NCI-H748 treated with DMSO at 0.1 percent for 48 hours (cell line): ENCODE measurements at regions not wholly inside any gene's neighbourhood (a gene's known extent, or its start where the extent isn't known, plus 50 kb on each side); places are given as distances from the start of the nearest gene placed in this dataset.

Source experiments
- DNase-seq: peaks from one replicate; lab custom pipeline; 2025; lab: John Stamatoyannopoulos, UW

DNA sequence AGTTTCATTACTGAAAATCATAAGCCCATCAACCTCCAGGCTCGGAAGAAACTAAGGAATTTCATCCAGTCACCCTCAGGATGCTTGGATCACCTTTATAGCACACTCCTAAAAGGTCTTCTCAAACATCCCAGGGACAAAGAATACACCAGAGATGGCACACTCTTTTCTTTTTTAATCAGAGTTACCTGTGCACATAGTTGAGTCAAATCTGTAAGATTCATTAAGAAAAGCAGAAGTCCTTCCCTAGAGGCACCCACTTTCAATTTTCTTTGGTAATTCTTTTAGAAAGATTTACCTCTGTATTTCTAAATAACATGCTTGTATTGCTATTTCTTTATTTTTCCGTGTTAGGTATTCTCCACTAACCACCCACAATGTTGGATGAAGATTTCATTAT, 50.6 kb upstream of the IL6 start:
- no peak for DNase-seq

GRCh38 chr7:22675917-22676343, 51.1 kb upstream of the IL6 start:
- DNase-seq = no peak

- no peak for DNase-seq
These were observed 51.6 kb upstream of the IL6 start for GRCh38 chr7:22675421-22675820.

DNA sequence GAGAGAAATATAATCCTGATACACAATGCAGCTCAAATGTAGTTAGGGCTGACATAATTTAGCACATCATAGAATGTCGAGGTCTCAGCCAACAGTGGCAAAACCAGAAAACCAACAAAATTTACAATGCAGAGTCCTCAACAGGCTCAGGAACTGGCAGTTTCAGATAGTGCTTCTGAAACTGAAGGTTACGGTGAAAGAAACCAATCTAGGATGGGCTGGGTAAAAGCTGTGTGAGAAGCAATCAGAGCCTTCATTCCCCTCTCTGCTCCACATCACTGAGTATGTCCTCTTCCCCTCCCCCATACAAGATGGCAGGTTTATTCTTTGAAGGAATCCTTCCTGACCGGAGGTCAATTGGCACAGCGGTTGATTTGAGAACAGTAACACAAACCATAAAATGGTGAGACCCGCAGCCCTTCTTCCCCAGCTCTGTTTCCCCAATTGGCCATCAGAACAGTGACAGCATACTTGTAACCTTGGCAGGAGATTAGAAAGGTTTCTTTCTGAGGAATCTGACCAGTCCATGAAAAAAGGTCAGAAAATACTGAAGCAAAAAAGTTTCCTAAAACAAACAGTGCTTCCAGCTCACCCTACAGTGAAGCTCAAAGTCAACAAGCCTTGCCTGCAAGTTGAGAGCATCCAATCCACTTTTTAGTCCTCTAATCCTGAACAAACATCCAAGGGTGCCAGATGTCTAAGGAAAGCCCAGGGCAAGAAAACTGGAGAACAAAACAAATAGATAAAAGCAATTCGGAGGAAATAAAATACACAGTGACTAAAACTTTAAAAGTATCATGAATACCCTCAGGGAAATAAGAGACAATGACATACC, 53.9 kb upstream of the IL6 start:
- no peak for DNase-seq

DNA sequence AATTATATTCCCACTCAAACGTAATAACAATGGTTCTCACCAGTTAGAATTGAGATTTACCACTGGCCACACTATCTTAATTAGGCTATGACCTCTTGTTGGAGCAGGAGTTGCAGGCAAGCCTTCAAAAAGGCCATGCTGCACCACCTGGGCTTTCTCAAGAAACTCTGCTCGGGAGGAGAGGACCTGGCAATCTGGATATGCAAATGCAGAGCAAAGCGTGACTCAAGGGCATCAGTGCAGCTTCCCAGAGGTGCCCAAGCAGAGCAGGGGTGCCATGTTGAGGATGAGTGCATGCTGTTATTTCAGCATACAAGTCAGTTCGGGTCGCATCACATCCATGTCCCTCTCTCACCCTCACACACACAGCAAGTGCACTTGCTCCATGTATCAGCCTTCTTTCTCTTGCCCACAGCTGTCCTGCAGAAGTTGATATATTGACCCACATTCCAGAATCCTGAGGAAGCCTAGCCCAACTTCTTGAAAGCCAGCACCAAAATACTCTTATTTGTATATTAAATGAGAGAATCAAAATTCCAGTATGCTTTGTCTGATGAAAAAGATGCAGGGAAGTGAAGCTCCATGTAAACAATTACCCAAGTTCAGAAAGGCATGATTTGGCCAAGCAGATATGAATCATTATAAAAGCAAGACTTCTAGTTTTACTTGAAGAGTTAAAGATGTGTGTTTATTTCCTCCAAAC, 55.7 kb upstream of the IL6 start:
- DNase-seq = no peak

- no peak for DNase-seq
These were observed 56.6 kb upstream of the IL6 start for GRCh38 chr7:22670422-22670815.

- no peak for DNase-seq
These were observed 57.1 kb upstream of the IL6 start for GRCh38 chr7:22669692-22670421.

DNA sequence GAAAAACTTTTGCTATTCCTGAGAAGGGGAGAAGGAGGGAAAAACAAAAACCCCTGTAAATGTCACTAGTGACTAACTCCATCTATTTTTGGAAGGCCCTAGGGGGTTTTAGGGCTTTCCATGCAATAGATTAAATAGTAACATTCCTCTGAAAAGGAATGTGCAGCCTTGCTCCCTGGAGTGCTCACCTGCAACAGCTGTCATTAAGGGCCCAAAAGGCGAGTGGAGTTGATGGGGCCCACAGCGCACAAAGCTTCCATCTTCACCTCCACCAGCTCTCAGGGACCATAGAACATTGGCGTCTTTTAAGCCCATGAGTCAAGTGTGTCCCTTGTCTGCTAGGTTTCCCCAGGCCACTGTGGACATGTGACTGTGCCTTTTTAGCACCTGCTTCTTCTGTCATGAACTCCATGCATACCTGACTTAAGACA, 58.0 kb upstream of the IL6 start:
- DNase-seq = no peak

DNA sequence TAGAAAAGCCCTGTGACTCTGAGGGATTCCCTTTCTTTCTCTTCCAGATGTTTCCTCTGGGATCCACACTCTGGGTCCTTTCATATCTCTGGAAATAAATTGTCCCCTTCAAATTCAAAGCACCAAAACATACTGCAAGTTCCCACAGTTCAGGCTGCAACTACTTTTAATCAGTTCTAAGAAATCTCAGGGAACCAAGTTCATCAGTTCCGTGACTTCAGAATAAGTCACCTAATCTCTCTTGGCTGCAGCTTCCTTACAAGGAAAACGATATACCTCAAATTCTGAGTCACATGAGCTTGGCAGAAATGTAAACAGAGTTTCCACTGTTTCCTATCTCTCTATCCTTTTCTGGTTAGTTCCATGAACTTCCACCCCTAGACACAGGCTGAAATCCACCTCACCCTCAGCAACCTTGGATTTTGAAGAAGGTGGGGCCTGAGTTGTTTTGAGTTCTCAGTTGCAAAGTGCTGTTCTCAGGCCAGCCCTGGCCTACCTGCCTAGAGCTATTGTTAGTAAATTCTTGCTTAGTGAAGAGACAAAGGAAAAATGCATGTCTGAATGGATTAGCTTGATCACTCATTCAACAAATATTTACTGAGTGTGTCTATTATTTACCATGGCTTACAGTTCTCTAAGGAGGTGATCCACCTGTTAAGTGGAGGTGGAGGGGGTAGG, 59.3 kb upstream of the IL6 start:
- peak; percentile 24 for DNase-seq

- no peak for DNase-seq
These were observed 59.8 kb upstream of the IL6 start for GRCh38 chr7:22667187-22667561.

GRCh38 chr7:22666732-22667131, 60.3 kb upstream of the IL6 start:
- DNase-seq = no peak

GRCh38 chr7:22665923-22666322, 61.1 kb upstream of the IL6 start:
- no peak for DNase-seq

DNA sequence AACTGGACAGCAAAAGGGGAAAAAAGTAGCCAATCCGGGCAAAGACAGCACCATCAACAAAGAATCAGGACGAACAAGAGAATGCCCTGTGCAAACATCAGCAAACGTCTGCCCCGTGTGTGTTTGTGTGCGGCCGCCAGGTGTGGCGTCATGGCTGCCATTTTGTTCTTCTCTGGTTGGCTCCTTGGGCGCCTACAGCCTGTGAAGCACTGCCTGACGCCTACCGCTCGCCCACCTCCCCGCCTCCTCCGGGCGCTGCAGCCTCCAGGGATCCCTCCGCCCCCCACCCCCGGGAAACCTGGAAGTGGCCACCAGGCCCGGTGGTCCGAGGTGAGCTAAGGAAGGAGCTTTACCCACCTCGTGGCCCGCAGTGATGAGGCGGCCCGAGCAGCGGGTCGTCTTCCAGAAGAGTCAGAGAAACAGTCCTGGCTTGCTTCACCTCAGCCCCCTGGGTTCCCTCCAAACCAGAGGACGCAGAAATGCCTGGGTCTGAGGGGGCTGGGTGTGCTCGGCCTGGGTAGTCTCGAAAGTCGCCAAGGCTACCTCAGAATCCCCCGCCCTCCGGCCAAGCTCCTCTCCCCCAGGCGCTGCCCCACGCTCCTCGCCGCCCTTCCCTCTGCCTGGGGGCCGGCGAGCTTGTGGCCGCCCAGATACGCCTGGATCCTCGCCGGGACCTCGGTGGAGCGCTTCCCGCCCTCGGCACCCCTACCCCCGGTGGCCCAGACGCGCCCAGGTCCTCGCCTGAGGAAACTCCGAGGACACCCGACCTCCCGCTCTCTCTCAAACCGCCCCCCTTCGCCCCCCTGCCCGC, 61.8 kb upstream of the IL6 start:
- DNase-seq = no peak

DNA sequence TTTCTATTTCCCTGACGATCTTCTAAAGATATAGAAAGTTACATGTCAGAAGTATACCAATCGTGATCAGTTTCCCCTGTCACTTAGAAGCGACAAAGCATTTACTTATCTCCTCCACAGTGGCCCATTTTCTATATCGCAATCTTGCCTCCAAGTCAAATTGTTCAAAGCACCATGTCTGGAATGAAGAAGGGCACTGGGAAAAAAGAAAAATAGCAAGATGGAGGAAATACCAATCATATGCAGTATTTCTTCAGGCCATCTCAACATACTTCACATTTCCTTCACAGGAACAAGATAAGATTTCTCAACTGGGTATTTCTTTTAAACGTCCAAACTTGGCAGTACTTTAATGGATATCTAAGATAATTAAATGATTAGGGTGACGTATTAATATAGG, 63.3 kb upstream of the IL6 start:
- DNase-seq = no peak

- DNase-seq = no peak
These were observed 63.7 kb upstream of the IL6 start for GRCh38 chr7:22663357-22663718.

DNA sequence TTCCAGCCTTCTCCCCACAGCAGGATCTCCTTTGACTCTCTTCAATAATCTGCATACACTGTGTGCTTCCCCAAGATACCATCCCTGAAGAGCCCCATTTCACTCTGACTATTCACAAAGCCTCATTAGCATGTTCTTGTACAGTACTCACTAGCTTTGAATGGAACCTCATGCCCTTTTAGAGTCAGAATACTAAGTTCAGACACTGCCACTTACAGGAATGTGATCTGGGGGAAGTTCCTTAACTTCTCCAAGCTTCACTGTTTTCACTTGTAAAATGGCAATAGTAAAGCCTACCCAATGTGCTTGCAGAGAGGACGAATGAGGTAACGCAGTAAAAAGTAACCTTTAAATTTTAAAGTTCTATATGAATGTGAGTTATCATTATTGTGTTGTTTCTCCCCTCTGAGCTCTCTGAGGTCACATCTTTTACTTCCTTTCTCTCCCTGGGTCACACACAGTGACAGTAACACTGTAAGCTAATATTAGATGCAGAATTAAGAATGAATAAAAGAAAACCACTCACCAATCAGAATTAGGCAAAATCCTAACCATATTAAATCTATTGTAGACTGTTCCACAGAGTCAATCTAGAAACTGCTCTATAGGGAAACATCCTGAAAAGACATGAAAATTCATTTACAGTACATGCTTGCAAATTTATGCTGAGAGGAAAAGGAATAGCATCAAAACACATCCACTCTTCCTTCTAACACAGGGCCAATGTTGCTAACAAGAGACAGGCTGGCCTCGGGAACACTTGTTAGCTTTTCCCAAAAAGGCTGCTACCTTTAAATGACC, 64.2 kb upstream of the IL6 start:
- DNase-seq = no peak

DNA sequence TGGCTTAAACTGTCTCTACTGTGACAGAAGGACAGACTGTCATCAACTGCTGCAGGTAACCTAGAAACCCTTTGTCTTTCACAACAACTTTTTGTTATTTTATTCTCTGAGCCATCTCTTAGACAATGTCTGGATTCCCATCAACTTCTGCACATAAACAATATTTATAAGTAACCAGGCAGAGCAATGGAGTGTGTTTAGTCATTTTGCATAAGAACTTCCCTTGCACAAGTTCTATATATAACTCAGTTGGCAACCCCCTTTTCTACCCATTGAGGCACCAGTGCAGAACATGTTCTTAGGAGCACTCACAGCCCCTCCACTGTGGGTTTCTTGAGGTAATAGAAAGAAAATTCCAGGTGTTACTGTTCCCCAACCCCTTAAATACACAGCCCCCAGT, 65.0 kb upstream of the IL6 start:
- DNase-seq = no peak

DNA sequence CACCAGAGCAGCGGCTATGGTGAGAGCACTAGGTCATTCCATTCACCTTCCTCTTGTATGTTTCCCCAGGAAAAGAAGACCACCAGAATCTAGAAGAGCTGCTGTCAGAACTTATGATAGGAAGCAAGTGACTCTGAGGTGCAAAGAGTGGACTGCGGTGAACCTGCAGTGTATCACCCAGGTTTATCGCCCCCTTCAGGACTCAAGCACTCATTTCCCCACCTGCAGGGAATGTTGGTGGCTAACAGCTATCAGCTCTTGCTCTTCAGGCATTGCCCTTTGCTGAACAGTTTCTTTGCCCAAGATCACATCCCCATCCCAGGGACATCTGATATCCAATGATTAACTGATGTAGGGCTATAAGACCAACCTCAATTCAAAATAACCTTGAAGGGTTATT, 66.3 kb upstream of the IL6 start:
- DNase-seq = no peak

DNA sequence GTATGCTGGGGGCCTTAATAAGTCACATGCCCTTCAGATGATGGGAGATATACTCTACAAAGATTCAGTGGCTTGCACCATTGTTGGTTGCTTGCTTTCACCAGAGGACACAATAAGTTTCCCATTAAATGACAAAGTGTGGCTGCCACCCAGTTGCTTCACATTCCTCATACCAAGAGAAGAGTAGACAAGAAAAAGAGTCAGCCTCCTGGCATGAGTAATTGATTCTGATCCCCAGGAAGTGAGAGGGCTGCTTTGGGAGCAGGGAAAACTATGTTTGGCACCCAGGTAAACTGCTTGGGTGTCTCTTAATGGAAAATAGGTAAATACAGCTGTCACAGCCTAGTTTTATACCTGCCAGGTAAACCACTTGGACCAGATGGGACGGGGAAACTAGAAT, 66.7 kb upstream of the IL6 start:
- no peak for DNase-seq

GRCh38 chr7:22659741-22660140, 67.3 kb upstream of the IL6 start:
- no peak for DNase-seq

DNA sequence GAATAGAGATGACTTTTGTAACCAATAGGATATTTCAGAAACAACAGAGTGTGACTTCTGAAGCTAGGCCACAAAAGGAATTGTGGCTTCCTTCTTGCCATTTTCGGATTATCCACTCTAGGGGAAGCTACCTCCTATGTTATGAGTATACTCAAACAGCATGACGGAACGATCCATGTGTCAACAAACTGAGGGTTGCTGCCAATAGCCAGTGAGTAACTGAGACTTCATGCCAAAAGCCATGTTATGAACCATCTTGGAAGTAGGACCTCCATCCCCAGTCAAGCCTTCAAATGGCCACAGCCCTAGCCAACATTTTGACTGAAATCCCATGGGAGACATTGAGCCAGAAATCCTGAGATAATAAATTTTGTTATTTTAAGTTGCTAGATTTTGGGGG, 69.0 kb upstream of the IL6 start:
- no peak for DNase-seq
